22Rv1 (cell line): ENCODE measurements at regions not wholly inside any gene's neighbourhood (a gene's known extent, or its start where the extent isn't known, plus 50 kb on each side); places are given as distances from the start of the nearest gene placed in this dataset.

Experiments used
- CTCF ChIP-seq: fragments of 450-650 bp; IDR thresholded peaks from 2 replicates; pipeline ENCODE4 v1.5.1; 2017; ENCODE audit warnings: mild to moderate bottlenecking
- ZFX ChIP-seq: fragments of 450-650 bp; IDR thresholded peaks from 2 replicates; pipeline ENCODE4 v1.6.1; 2017; ENCODE audit warnings: antibody characterized with exemption, borderline replicate concordance

- no peak for TF ChIP-seq CTCF
- TF ChIP-seq ZFX, result no peak
These were observed 747.8 kb upstream of the GOLIM4 start for GRCh38 chr3:168843481-168843880.
